HG03159 (cell line): ENCODE measurements at regions not wholly inside any gene's neighbourhood (a gene's known extent, or its start where the extent isn't known, plus 50 kb on each side); places are given as distances from the start of the nearest gene placed in this dataset.

Experiments
- ATAC-seq: cut with Tn5 transposase; IDR thresholded peaks from one replicate; pipeline ENCODE4 v1.9.1; 2021; ENCODE audit warnings: mild to moderate bottlenecking, moderate library complexity; ENCODE audit not compliant: unreplicated experiment

DNA sequence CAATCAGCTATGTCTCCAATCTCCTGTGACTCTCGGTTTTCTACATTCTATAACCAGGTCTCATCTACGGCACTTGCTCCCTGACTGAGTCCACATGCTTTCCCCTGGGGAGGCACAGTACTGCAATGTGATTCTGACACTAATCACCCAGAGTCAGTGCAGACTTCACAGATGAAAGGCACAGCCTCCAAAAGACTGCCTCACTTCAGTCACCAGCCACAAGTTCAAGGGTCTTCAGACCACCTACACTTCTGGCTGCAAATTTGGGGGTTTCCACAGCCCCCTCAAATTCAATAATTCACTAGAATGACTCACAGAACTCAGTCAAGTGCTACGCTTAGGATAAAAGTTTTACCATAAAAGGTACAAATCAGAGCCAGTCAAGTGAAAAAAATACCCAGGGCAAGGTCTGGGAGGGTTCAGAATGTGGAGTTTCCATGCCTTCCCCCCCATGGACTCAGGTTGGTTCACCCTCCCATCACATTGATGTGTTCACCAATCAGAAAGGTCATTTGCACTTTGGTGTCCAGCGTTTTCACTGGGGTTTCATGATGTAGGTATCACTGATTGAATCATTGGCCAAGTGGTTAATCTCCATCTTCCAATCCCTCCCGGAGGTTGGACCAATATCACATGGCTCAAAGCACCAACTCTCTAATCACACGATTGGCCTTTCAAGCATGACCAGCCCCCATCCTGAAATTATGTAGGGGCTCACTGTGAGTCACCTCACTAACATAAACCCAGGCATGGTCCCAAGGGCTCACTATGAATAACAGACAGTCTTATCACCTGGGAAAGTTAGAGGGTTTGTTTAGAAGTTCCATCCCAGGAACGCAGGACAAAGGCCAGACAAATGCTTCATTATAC, 182.9 kb upstream of the CAMK1G start:
- no peak for ATAC-seq

DNA sequence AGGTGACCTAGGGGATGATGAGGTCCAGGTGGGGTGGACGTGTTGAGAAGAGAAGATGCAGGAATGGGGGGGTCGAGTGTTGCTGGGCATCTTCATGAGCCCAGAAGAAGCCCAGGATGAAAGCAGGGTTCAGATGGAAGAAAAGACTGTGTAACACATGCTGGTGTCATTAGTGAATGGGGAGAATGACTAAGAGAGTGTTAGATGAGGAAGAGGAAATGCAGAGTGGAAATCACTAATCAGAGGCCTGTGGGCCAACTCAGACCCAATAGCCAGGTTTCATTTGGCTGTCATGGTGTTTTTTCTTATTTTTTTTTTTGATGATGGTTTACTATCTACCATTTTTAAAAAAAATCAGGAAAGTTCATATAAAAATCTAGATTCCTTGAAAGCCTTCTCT, 180.8 kb upstream of the CAMK1G start:
- no peak for ATAC-seq

- ATAC-seq = no peak
These were observed 179.6 kb upstream of the CAMK1G start for GRCh38 chr1:209403921-209404320.

DNA sequence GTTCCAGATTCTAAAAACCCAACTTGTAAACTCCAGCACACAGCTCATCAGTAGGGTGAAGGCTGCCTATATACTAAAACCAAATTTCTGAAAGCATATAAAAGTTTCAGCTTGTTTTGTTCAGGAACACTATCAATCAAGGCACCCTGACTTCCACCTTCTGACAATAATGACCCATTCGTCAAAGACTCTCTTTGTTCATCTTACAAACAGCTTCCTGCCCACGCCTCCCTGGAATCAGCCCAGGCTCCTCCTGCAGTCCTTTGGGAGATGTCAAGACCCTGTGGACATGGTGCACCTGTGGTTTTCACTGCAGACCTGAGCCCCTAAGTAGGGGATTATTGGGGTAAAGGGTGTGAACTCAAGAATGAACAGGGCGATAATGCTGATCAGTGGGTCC, 178.9 kb upstream of the CAMK1G start:
- ATAC-seq = no peak

- no peak for ATAC-seq
These were observed 178.2 kb upstream of the CAMK1G start for GRCh38 chr1:209405183-209405814.

DNA sequence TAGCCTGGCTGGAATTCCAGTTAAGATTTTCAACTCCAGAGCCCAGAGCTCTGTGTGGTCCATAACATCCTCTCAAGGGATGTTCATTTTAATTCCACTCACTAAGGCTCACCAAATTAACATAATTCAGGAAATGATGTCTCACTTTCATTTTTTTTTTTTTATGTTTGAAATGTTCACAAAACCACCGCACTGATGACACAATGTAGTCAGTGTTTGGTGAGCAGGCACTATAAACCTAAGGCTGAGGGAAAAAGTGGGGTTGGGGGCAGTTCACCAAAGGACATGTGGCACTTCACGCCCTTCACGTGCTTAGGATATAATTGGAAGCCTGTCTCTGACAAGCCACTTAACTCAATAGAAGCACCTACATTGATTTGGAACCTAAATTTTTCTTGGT, 177.3 kb upstream of the CAMK1G start:
- ATAC-seq = no peak

GRCh38 chr1:209406595-209406994, 176.9 kb upstream of the CAMK1G start:
- no peak for ATAC-seq

DNA sequence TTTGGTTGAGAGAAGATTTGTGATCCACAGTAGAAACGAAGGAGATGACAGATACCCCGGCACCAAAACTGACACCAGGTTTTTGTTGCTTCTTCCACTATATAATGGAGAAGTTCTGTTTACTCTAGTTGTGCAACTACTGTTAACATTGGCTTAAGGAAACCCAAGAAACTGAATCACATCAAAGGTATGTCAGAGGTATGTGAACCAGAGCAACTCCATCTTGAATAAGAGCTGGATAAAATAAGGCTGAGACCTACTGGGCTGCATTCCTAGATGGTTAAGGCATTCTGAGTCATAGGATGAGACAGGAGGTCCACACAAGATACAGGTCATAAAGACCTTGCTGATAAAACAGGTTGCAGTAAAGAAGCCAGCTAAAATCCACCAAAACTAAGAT, 173.7 kb upstream of the CAMK1G start:
- ATAC-seq = no peak

DNA sequence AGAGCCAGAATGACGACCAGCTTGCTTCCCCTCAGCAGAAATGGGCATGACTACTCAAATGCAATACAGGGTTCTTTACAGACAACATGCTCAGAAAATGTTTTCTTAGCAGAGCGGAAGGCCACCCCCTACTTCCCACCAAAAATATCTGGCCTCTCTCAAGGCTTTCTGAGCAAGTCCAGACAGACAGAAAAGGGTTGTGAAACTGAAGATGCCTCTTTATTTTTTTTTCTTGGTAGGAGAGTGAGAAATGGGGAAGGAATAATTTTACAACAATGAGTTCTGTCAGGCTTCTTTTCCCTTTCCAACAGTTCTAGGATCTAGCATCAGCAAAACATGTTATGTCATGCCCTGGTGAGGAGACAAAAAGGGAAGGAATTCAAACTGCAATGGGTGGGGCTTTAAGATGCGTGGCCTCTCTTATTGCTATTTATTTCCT, 172.0 kb upstream of the CAMK1G start:
- no peak for ATAC-seq

DNA sequence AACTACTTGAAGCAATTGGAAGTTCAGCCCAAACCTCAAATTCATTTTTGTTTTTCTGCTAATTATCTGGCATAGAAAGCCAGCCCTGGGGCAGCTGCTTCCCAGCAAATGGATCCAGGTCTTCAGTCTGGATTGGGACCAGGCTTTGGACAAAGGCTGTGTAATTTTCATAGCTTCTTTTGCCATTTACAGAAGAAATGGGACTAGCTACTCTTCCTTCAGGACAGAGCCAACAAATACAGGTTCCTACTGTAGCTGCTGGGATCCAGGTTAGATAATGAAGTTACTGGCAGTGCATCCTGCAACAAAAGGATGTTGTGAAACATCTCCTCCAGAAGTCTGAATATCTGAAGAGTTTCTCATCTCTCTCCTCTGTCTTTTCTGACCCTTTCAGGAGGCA, 171.5 kb upstream of the CAMK1G start:
- ATAC-seq = no peak

DNA sequence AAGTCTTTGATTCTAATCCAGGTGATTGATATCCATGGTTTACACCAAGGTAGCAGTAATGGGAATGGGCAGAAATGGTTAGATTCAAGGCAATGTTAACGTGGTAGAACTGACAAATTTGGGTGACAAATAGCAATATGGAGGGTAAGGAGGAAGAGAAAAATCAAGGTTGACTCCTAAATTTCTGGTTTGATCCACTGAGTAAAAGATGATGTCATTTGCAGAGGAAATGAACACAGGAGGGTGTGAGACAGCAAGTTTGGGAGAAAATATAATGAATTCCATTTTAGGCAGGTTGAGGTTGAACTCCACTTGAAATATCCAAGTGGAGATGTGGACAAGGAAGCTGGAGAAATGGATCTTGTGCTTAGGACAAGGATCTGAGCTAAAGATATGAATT, 170.9 kb upstream of the CAMK1G start:
- ATAC-seq = no peak

- no peak for ATAC-seq
These were observed 170.5 kb upstream of the CAMK1G start for GRCh38 chr1:209413062-209413461.

DNA sequence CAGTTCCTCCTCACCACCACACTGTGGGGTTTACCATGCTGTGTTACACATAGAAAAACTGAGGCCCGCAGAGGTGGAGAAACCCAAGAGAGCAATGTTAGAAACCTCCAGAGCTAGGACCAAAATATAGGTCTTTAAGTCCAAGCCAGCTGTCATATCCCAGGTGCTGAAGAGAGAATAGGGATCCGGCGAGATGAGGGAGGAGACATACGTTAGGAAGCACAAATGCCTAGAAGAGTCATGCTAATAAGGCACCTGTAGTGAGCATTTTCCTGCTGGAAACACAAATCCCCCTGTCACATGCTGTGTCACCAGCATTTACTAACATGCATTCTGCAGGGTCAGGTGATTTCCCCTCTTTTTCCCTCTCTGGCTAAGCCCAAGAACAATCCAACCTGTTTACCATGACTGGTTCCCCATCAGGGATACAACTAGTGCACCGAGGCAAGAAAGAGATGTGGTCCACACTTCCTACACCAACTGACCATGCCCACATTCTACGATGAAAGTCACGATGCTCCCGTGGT, 168.6 kb upstream of the CAMK1G start:
- no peak for ATAC-seq

GRCh38 chr1:209416039-209416438, 167.5 kb upstream of the CAMK1G start:
- ATAC-seq = no peak

- no peak for ATAC-seq
These were observed 166.8 kb upstream of the CAMK1G start for GRCh38 chr1:209416716-209417115.

DNA sequence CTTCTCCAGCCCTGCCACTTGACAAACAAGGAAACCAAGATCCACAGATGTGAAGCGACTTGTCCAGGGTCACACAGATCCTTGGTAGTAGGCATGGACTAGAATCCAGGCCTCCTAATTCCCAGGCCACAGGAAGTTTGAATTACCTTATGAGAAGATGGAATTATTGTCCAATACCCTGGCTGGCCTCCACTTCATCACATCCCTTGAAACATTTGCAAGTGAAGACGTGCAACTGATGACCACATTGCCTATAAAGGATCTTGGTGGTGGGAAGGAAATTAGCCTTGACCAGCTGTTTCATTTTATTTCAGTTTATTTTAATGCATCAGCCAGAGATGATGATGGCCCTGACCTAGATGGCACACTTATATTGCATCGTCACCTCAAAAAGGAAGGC, 165.8 kb upstream of the CAMK1G start:
- ATAC-seq = no peak

DNA sequence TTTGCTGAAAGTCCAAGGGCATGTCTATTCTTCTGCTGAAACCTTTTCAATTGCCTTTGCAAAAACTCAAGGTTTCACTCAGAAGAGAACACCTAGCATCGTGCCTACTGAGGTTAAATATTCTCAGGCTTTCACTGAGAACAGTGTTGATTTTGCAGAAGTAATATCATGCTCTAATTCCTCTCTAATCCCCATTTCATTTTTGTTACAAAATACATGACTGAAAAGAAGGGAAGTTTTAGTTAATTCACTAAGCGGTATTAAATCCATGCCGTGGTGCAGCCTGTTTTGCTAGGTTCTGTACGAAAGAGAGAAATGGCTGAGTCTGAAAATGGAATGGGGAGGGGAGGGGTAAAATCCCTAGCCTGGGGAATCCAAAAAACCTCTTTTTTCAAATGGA, 163.2 kb upstream of the CAMK1G start:
- no peak for ATAC-seq

GRCh38 chr1:209421186-209421585, 162.3 kb upstream of the CAMK1G start:
- ATAC-seq = no peak

DNA sequence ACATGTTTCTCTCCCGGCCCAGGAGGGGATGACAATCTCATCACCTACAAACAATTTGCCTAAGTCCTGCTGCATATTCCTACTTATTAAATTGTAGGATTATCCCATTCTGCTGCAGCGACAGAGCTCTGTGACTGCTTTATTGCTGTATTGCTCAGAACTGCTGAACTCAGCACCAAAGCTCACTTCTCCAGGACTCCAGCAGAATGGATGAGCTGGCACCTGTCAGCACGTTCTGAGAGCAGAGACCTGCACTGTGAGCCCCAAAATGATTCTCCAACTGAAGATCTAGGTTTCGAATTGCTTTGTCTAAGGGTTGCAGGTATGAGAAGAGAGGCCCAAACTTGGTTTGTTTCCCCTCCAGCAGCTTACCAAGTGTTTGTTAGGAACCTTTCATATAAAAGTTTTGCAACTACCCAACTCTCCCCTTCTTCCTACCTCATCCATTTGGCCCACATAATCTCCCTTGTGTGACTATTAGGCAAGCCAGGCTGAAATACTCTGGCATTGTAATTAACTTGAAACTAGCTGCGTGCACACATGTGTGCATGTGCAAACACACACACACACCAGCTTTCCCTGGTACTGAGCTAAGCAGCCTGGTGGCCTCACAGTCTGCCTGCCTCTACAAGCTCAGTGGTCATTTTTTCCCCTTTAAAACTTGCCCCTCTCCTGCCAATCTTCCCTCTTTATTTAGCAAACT, 161.4 kb upstream of the CAMK1G start:
- ATAC-seq = no peak

DNA sequence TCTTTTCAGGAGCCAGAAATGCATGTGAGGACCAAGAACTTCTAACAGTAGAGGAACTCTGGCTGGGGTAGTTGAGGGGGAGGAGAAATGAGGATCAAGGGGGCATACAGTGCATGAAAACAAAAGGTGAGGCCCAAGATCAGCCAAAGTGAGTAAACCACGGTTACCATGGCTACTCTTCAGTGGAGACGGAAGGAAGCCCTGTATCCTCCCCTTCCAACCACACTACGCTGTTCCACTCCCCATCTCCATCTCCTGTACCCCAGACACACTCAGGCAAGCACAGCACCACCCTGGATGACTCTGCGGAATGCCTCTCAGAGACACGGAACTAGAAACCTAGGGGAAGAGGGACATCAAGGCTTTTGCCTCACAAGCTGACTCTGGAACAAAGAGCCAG, 157.6 kb upstream of the CAMK1G start:
- no peak for ATAC-seq

- ATAC-seq = no peak
These were observed 156.2 kb upstream of the CAMK1G start for GRCh38 chr1:209427277-209427676.

- no peak for ATAC-seq
These were observed 155.7 kb upstream of the CAMK1G start for GRCh38 chr1:209427811-209428210.
